T1000 (cell line): ENCODE measurements at regions not wholly inside any gene's neighbourhood (a gene's known extent, or its start where the extent isn't known, plus 50 kb on each side); places are given as distances from the start of the nearest gene placed in this dataset.
"Not testable (repeated sequence)": the region's sequence is repeated elsewhere in the genome, so short reads cannot be mapped to it uniquely, and the experiment has no call there.

Experiments used
- DNase-seq: peaks from one replicate; lab custom pipeline; 2025; ENCODE audit warnings: mixed read lengths; lab: John Stamatoyannopoulos, UW

GRCh38 chr11:69904974-69905535 is 85.8 kb upstream of the FGF3 start:
- no peak for DNase-seq

GRCh38 chr11:69905611-69906452 is 86.6 kb upstream of the FGF3 start:
- no peak for DNase-seq

GRCh38 chr11:69906453-69906907 is 87.3 kb upstream of the FGF3 start:
- no peak for DNase-seq

- no peak for DNase-seq
These were observed 88.4 kb upstream of the FGF3 start for GRCh38 chr11:69907611-69908010.

GRCh38 chr11:69908511-69909220 is 89.5 kb upstream of the FGF3 start:
- DNase-seq, result no peak

- DNase-seq, result no peak
These were observed 90.6 kb upstream of the FGF3 start for GRCh38 chr11:69909561-69910518.

GRCh38 chr11:69910519-69911309 is 91.5 kb upstream of the FGF3 start:
- no peak for DNase-seq

GRCh38 chr11:69911310-69912160 is 92.3 kb upstream of the FGF3 start:
- no peak for DNase-seq

GRCh38 chr11:69912161-69912910 is 93.1 kb upstream of the FGF3 start:
- DNase-seq, result no peak

- DNase-seq, result no peak
These were observed 93.8 kb upstream of the FGF3 start for GRCh38 chr11:69912911-69913451.

- DNase-seq, result no peak
These were observed 94.5 kb upstream of the FGF3 start for GRCh38 chr11:69913591-69914285.

- DNase-seq, result no peak
These were observed 95.3 kb upstream of the FGF3 start for GRCh38 chr11:69914286-69915150.

GRCh38 chr11:69915151-69915500 is 95.9 kb upstream of the FGF3 start:
- no peak for DNase-seq

GRCh38 chr11:69915501-69916250 is 96.5 kb upstream of the FGF3 start:
- no peak for DNase-seq

- not testable (repeated sequence) for DNase-seq
These were observed 97.0 kb upstream of the FGF3 start for GRCh38 chr11:69916251-69916649.

- DNase-seq, result no peak
These were observed 97.7 kb upstream of the FGF3 start for GRCh38 chr11:69916806-69917387.
